ENCODE measurements at regions not wholly inside any gene's neighbourhood (a gene's known extent, or its start where the extent isn't known, plus 50 kb on each side); places are given as distances from the start of the nearest gene placed in this dataset.

GRCh38 chr22:48380016-48380665 lies 1447.5 kb downstream of the BRD1 start:
- Mint-ChIP-seq H3K9me3 (peaks cover 9% of the 10 kb centered on the region), H3K27ac (no peak overlapping the region), H3K27me3 (peaks cover 24% of the 10 kb centered on the region), H3K36me3 (ENCODE audit: low read depth) (no peaks in the 10 kb centered on the region), H3K4me1 (ENCODE audit: low read depth) (no peaks in the 10 kb centered on the region), H3K4me3 (no peak overlapping the region)
- DNase-seq, result no peak

DNA sequence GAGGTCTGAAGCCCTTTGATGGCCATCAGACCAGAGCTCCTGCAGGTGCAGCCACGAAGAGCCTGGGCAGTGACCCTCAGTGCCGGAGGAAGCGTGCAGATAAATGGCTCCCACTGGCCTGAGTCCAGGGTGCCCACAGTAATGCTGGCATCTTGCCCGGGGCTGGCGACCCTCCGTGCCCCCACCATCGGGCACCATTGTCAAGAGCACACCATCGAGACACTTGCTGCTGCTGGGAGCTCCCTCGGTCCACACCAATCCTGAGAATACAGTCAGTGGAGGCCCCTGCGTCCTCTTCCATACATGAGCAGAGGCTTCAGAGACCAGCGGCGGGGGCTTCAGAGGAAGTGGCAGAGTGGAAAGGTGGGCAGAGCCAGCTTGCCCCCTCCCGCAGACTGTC lies 1448.3 kb downstream of the BRD1 start:
- DNase-seq, result no peak
- Mint-ChIP-seq H3K4me3 (no peak overlapping the region), H3K27ac (no peak overlapping the region), H3K36me3 (ENCODE audit: low read depth) (no peaks in the 10 kb centered on the region), H3K4me1 (ENCODE audit: low read depth) (no peaks in the 10 kb centered on the region), H3K27me3 (peaks cover 27% of the 10 kb centered on the region), H3K9me3 (peaks cover 4% of the 10 kb centered on the region)

- peaks cover 29% of the 10 kb centered on the region for H3K27me3 Mint-ChIP-seq
- no peak overlapping the region for H3K27ac Mint-ChIP-seq
- no peaks in the 10 kb centered on the region for H3K4me1 Mint-ChIP-seq (ENCODE audit: low read depth)
- no peak for DNase-seq
- H3K4me3 Mint-ChIP-seq, result no peak overlapping the region
- H3K36me3 Mint-ChIP-seq (ENCODE audit: low read depth), result no peaks in the 10 kb centered on the region
- no peaks in the 10 kb centered on the region for H3K9me3 Mint-ChIP-seq
Observed at GRCh38 chr22:48378673-48379072, 1449.0 kb downstream of the BRD1 start.

DNA sequence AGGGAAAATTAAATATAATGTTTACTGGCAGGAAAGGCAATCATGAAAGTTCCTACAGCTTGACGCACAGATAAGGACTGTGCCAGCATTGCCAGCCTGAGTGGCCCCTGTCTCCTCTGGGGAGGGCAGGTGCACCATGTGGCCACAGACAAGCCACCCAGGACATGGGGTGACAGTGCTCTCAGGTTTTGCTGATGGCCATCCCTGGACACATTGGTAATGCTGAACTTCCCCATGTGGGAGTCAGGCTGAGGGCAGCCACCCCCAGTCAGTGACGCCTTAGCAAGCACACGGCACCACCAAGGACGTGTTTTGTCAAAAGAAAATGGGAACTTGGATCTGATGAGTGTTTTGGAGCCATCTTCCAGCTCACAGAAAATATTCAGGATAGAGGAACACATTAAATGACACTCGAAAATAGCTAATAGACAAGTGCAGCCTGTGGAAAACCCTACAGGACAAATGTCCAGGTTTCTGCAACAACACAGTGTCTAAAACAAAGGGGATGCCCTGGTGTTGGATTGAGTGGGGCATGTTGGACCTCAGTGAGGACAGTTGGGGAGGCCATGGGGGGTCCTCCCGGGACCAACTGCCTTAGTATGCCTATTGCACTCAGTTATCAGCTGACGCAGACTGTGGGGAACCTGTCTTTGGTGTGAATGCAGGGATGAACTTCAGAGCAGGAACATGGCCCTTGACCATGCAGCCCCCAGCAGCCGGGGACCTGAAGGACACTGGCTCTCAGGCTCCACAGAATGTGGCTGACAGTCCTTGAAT lies 1450.5 kb downstream of the BRD1 start:
- DNase-seq, result no peak
- Mint-ChIP-seq H3K27ac (no peak overlapping the region), H3K4me3 (no peak overlapping the region), H3K27me3 (peaks cover 33% of the 10 kb centered on the region), H3K4me1 (ENCODE audit: low read depth) (no peaks in the 10 kb centered on the region), H3K36me3 (ENCODE audit: low read depth) (no peaks in the 10 kb centered on the region), H3K9me3 (no peaks in the 10 kb centered on the region)

DNA sequence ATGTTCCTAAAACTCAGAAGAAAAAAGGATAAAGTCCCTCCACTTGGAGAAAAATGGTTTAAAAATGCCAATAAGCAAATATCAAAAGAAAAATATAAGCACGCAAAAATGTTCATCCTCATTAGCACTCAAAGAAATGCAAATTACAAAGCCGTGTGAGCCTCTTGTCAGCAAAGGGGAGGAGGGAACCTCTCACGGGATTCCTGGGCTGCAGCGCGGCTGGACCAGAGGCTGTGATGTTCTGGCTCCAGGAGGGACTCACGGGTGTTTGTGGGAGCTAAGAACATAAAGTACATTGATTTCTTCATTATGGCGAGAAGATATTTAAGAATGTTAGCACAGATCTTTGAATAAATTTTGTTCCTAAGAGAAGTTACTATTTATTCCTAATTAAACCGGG lies 1451.2 kb downstream of the BRD1 start:
- Mint-ChIP-seq H3K36me3 (ENCODE audit: low read depth) (no peaks in the 10 kb centered on the region), H3K27ac (no peak overlapping the region), H3K9me3 (no peaks in the 10 kb centered on the region), H3K27me3 (peaks cover 30% of the 10 kb centered on the region), H3K4me1 (ENCODE audit: low read depth) (no peaks in the 10 kb centered on the region), H3K4me3 (no peak overlapping the region)
- DNase-seq, result no peak

- Mint-ChIP-seq H3K4me3 (no peak overlapping the region), H3K36me3 (ENCODE audit: low read depth) (no peaks in the 10 kb centered on the region)
Observed at GRCh38 chr22:48373626-48374173, 1454.0 kb downstream of the BRD1 start.

GRCh38 chr22:48372390-48372789 lies 1455.3 kb downstream of the BRD1 start:
- Mint-ChIP-seq H3K27me3 (peaks cover 18% of the 10 kb centered on the region), H3K4me3 (no peak overlapping the region), H3K4me1 (ENCODE audit: low read depth) (no peaks in the 10 kb centered on the region), H3K9me3 (no peaks in the 10 kb centered on the region), H3K27ac (no peak overlapping the region), H3K36me3 (ENCODE audit: low read depth) (no peaks in the 10 kb centered on the region)
- no peak for DNase-seq

More at GRCh38 chr22:48373626-48374173, 1454.0 kb downstream of the BRD1 start:
- Mint-ChIP-seq H3K27ac (no peak overlapping the region), H3K9me3 (no peaks in the 10 kb centered on the region), H3K27me3 (peaks cover 26% of the 10 kb centered on the region), H3K4me1 (ENCODE audit: low read depth) (no peaks in the 10 kb centered on the region)
- no peak for DNase-seq

GRCh38 chr22:48371391-48371790 lies 1456.3 kb downstream of the BRD1 start:
- Mint-ChIP-seq H3K27ac (no peak overlapping the region), H3K36me3 (ENCODE audit: low read depth) (no peaks in the 10 kb centered on the region), H3K4me3 (no peak overlapping the region), H3K9me3 (no peaks in the 10 kb centered on the region), H3K4me1 (ENCODE audit: low read depth) (no peaks in the 10 kb centered on the region), H3K27me3 (peaks cover 12% of the 10 kb centered on the region)
- DNase-seq, result no peak

DNA sequence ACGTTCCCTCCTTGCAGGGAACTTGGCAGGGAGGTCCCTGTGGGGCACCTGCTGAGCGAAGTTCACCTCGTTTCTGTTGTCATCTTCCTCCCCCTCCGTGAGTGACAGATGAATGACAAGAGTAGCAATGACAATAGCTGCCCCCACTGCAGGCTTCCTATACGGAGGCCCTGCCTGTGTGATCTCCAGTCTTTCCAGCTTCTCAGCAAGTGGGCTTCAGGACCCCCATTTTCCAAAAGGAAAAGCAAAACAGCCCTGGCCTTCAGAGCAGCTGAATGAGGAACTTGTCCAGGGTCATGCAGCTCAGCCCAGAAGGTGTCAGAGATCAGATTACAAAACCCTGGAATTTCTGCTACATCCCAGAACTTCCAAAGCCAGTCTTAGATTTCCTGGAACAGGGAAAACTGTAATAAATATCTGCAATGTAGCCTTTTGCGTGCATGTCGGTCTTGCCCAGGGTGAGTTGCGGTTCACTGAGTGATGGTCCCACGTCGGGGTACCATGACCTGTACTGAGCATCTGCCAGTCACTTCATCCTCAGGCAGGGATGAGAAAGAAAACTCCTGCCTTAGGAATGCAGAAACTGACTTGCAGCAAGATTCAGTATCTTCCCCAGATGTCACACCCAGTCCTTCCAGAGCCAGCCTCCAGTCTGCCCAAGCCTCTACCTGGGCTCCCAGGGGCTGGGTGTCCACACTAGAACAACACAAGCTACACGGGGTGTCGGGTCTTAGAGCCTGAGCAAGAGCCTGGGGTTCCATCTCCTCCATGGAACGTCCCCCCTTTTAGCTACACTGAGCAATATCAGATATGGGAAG lies 1457.0 kb downstream of the BRD1 start:
- Mint-ChIP-seq H3K36me3 (ENCODE audit: low read depth) (no peaks in the 10 kb centered on the region), H3K27ac (no peak overlapping the region), H3K4me1 (ENCODE audit: low read depth) (no peaks in the 10 kb centered on the region), H3K4me3 (no peak overlapping the region), H3K27me3 (peaks cover 12% of the 10 kb centered on the region), H3K9me3 (no peaks in the 10 kb centered on the region)
- DNase-seq, result no peak

GRCh38 chr22:48369789-48370507 lies 1457.7 kb downstream of the BRD1 start:
- Mint-ChIP-seq H3K27ac (no peak overlapping the region), H3K36me3 (ENCODE audit: low read depth) (no peaks in the 10 kb centered on the region), H3K9me3 (no peaks in the 10 kb centered on the region), H3K27me3 (peaks cover 9% of the 10 kb centered on the region), H3K4me3 (no peak overlapping the region), H3K4me1 (ENCODE audit: low read depth) (no peaks in the 10 kb centered on the region)
- no peak for DNase-seq

- H3K4me1 Mint-ChIP-seq (ENCODE audit: low read depth), result no peaks in the 10 kb centered on the region
- no peak overlapping the region for H3K4me3 Mint-ChIP-seq
- H3K27me3 Mint-ChIP-seq, result peaks cover 6% of the 10 kb centered on the region
- no peak for DNase-seq
- no peaks in the 10 kb centered on the region for H3K36me3 Mint-ChIP-seq (ENCODE audit: low read depth)
- no peak overlapping the region for H3K27ac Mint-ChIP-seq
- H3K9me3 Mint-ChIP-seq, result no peaks in the 10 kb centered on the region
Observed at GRCh38 chr22:48368975-48369525, 1458.6 kb downstream of the BRD1 start.

GRCh38 chr22:48367731-48368130 lies 1459.9 kb downstream of the BRD1 start:
- Mint-ChIP-seq H3K27me3 (peaks cover 4% of the 10 kb centered on the region), H3K4me1 (ENCODE audit: low read depth) (no peaks in the 10 kb centered on the region), H3K27ac (no peak overlapping the region), H3K4me3 (no peak overlapping the region), H3K9me3 (no peaks in the 10 kb centered on the region), H3K36me3 (ENCODE audit: low read depth) (no peaks in the 10 kb centered on the region)
- DNase-seq, result no peak

DNA sequence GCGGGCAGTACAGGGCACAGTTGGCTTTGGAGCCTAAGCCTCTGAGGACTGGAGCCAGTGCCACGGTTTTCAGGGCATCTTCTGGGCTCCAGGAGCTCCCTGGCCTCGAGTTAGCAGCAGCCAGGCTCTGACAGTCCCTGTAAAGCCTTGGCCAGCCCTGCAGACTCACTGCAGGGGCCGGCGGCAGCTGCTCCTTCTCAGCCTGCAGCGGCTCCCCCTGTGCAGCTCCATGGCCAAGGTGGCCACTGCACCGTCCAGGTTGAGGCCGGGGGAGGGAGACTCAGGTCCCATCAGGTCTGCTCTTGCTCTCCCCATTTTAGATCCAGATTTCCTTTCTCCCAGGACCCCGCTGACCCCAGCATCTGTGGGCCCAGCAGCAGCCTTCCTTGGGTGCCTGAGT lies 1461.1 kb downstream of the BRD1 start:
- Mint-ChIP-seq H3K27ac (no peak overlapping the region), H3K9me3 (no peaks in the 10 kb centered on the region), H3K27me3 (no peaks in the 10 kb centered on the region), H3K36me3 (ENCODE audit: low read depth) (no peaks in the 10 kb centered on the region), H3K4me1 (ENCODE audit: low read depth) (no peaks in the 10 kb centered on the region), H3K4me3 (no peak overlapping the region)
- DNase-seq, result no peak

DNA sequence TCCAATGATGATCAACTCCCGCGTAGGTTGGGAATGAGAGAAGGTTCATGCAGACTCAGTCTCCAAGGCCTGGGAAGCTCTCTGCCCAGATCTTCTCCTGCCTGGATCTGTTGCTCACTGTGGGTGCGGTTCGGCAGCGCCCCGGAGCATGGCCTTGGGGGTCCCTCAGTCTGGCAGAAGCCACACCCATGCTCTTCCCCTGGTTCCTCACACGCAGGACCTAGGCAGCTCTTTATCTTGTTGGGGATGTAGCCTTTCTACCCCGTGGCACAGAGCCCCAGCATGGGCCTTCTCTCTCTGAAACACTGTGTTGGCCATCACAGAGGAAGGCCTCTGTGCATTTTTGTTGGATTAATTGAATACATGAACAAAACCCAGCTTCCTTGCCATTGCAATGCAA lies 1461.6 kb downstream of the BRD1 start:
- no peaks in the 10 kb centered on the region for H3K27me3 Mint-ChIP-seq
- no peaks in the 10 kb centered on the region for H3K36me3 Mint-ChIP-seq (ENCODE audit: low read depth)
- no peak overlapping the region for H3K4me3 Mint-ChIP-seq

More for the DNA sequence above, 1461.6 kb downstream of the BRD1 start:
- H3K4me1 Mint-ChIP-seq (ENCODE audit: low read depth), result no peaks in the 10 kb centered on the region
- no peak for DNase-seq
- no peak overlapping the region for H3K27ac Mint-ChIP-seq
- H3K9me3 Mint-ChIP-seq, result no peaks in the 10 kb centered on the region

Data from activated T-cell treated with anti-CD3 and anti-CD28 coated beads, Interleukin-2, amount 50 U/mL, for 24 hours (primary cell).